ENCODE measurements at regions not wholly inside any gene's neighbourhood (a gene's known extent, or its start where the extent isn't known, plus 50 kb on each side); places are given as distances from the start of the nearest gene placed in this dataset.

GRCh38 chrX:39555431-39555830 is 542.3 kb downstream of the BCOR start:
- no peak for DNase-seq (ENCODE audit: low spot score)

GRCh38 chrX:39556056-39556455 is 541.7 kb downstream of the BCOR start:
- DNase-seq (ENCODE audit: low spot score), result no peak

GRCh38 chrX:39559229-39559628 is 538.5 kb downstream of the BCOR start:
- no peak for DNase-seq (ENCODE audit: low spot score)

- no peak for DNase-seq (ENCODE audit: low spot score)
Measured at GRCh38 chrX:39560271-39560670, 537.5 kb downstream of the BCOR start.

- no peak for DNase-seq (ENCODE audit: low spot score)
Measured at GRCh38 chrX:39563178-39563577, 534.6 kb downstream of the BCOR start.

GRCh38 chrX:39564751-39565150 is 533.0 kb downstream of the BCOR start:
- DNase-seq (ENCODE audit: low spot score), result no peak

GRCh38 chrX:39574178-39574577 is 523.6 kb downstream of the BCOR start:
- no peak for DNase-seq (ENCODE audit: low spot score)

- DNase-seq (ENCODE audit: low spot score), result no peak
Measured at GRCh38 chrX:39576041-39576872, 521.5 kb downstream of the BCOR start.

GRCh38 chrX:39577206-39577984 is 520.4 kb downstream of the BCOR start:
- no peak for DNase-seq (ENCODE audit: low spot score)

- DNase-seq (ENCODE audit: low spot score), result no peak
Measured at GRCh38 chrX:39577985-39578869, 519.5 kb downstream of the BCOR start.

- no peak for DNase-seq (ENCODE audit: low spot score)
Measured at GRCh38 chrX:39580043-39580442, 517.7 kb downstream of the BCOR start.

- DNase-seq (ENCODE audit: low spot score), result no peak
Measured at GRCh38 chrX:39581411-39581810, 516.3 kb downstream of the BCOR start.

GRCh38 chrX:39582091-39582490 is 515.7 kb downstream of the BCOR start:
- DNase-seq (ENCODE audit: low spot score), result peak; percentile 12

- DNase-seq (ENCODE audit: low spot score), result no peak
Measured at GRCh38 chrX:39582976-39583375, 514.8 kb downstream of the BCOR start.

- DNase-seq (ENCODE audit: low spot score), result no peak
Measured at GRCh38 chrX:39585808-39586207, 511.9 kb downstream of the BCOR start.

- DNase-seq (ENCODE audit: low spot score), result no peak
Measured at GRCh38 chrX:39586359-39586758, 511.4 kb downstream of the BCOR start.

GRCh38 chrX:39591099-39591498 is 506.7 kb downstream of the BCOR start:
- DNase-seq (ENCODE audit: low spot score), result no peak

- DNase-seq (ENCODE audit: low spot score), result no peak
Measured at GRCh38 chrX:39592776-39593175, 505.0 kb downstream of the BCOR start.

- DNase-seq (ENCODE audit: low spot score), result no peak
Measured at GRCh38 chrX:39595977-39596376, 501.8 kb downstream of the BCOR start.

- DNase-seq (ENCODE audit: low spot score), result no peak
Measured at GRCh38 chrX:39596437-39596836, 501.3 kb downstream of the BCOR start.

GRCh38 chrX:39599339-39599738 is 498.4 kb downstream of the BCOR start:
- DNase-seq (ENCODE audit: low spot score), result no peak

GRCh38 chrX:39600222-39600621 is 497.5 kb downstream of the BCOR start:
- no peak for DNase-seq (ENCODE audit: low spot score)
